HUES6 (cell line): ENCODE measurements at regions not wholly inside any gene's neighbourhood (a gene's known extent, or its start where the extent isn't known, plus 50 kb on each side); places are given as distances from the start of the nearest gene placed in this dataset.

ENCODE experiments used
- H3K27ac ChIP-seq: 2 replicates; pipeline ENCODE4 v1.7.0; 2013; ENCODE audit warnings: low read depth, mild to moderate bottlenecking, low read length, inconsistent platforms
- H3K27me3 ChIP-seq: 2 replicates; pipeline ENCODE4 v1.6.1; 2013; ENCODE audit warnings: low read length; ENCODE audit not compliant: control insufficient read depth, insufficient read depth
- H3K36me3 ChIP-seq: 2 replicates; pipeline ENCODE4 v1.6.1; 2013; ENCODE audit warnings: low read length; ENCODE audit not compliant: control insufficient read depth, insufficient read depth
- H3K4me1 ChIP-seq: 2 replicates; pipeline ENCODE4 v1.6.1; 2013; ENCODE audit warnings: low read length; ENCODE audit not compliant: control insufficient read depth, insufficient read depth
- H3K4me3 ChIP-seq: 2 replicates; pipeline ENCODE4 v1.5.1; 2013; ENCODE audit warnings: low read depth, low read length
- H3K9ac ChIP-seq: one replicate; pipeline ENCODE4 v1.6.1; 2013; ENCODE audit warnings: mild to moderate bottlenecking, low read length
- H3K9me3 ChIP-seq: 2 replicates; pipeline ENCODE4 v1.6.1; 2013; ENCODE audit warnings: low read depth, low read length; ENCODE audit not compliant: control insufficient read depth, insufficient read depth

DNA sequence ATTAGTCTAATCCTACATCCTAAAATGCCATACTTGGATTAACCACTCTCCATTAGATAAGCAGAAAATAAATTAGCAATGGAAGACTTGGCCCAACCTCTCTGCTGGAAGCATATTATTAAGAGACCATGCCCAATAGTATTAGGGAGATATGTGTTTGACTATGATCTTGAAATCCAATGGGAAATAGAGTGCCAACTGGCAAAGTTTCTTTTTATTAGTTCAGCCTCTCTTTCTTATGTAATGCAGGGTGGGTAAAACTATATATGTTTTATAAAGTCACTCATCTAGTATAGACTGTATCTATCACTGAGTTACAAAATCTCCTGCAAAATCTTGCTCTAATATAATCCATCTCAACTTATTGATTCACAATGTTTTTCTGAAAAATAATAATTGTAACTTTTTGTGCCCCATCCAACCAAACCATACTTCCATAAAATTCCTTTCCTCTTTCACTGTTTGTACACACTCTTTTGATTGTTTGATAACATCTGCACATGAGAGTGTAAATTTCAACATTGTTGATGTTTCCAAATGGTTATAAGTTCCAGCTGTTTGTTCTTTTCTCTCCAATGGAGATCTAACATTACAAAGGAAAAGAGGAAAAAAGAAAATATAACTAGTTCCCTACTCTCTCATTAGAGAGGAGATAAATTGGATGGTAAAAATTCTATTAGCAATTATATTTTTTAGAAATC is 408.1 kb upstream of the ADGRL2 start:
- no peak overlapping the region for H3K27ac ChIP-seq
- H3K9ac ChIP-seq, result no peak overlapping the region
- H3K4me3 ChIP-seq, result no peak overlapping the region
- H3K27me3 ChIP-seq, result no peaks in the 10 kb centered on the region
- no peaks in the 10 kb centered on the region for H3K4me1 ChIP-seq
- H3K9me3 ChIP-seq, result no peaks in the 10 kb centered on the region
- H3K36me3 ChIP-seq, result no peaks in the 10 kb centered on the region

DNA sequence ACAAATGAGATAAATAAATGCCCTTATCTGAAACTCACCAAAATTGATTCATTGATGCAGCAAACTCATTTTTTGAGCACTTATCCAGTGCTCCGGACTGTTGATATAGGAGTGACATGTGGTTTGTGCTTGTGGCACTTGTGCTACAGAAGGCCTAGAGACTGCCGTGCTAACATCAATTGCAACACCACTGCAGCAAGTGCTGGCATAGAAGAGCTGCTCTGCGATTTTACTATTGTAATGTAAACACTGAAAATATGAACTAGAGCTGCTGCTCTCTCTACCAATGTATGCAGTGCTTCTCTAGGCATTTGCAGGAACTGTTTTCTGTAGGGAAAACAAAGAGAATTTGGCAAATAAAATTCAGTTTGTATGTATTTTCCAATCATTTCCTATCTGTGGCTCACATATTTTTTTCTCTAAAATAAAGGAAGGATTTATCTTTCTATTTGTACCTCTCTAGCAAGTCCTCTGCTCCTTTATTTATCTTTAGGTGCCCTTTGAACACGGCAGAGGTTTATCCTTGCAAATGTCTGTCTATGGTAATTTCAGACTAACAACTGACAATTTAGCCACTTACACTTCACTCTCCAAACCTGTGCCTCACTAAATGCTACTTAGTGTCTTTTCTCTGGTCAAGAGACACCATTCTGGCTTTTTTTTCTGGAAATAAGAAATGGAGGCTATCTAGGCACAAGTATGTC is 409.5 kb upstream of the ADGRL2 start:
- H3K4me1 ChIP-seq, result no peaks in the 10 kb centered on the region
- H3K4me3 ChIP-seq, result no peak overlapping the region

DNA sequence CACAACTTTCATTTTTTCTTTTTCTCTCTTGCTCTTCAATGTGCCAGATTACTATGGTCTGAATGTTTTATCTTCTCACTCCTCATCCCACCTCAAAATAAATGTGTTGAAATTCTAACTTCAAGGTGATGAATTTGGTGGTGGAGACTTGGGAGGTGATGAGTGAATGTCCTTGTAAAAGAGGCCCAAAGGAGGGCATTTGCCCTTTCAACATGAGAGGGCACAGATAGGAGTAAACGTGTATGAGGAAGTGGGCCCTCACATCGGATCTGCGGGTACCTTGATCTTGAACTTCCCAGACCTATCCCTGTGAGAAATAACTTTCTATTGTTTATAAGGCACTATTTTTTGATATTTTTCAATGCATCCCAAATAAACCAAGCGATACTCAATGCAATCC is 412.3 kb upstream of the ADGRL2 start:
- Histone ChIP-seq H3K4me3 (no peak overlapping the region), H3K9me3 (no peaks in the 10 kb centered on the region), H3K27ac (no peak overlapping the region), H3K4me1 (no peaks in the 10 kb centered on the region), H3K9ac (no peak overlapping the region), H3K27me3 (no peaks in the 10 kb centered on the region), H3K36me3 (no peaks in the 10 kb centered on the region)

More for the DNA sequence above, 409.5 kb upstream of the ADGRL2 start:
- Histone ChIP-seq H3K27ac (no peak overlapping the region), H3K36me3 (no peaks in the 10 kb centered on the region), H3K27me3 (no peaks in the 10 kb centered on the region), H3K9ac (no peak overlapping the region), H3K9me3 (no peaks in the 10 kb centered on the region)

DNA sequence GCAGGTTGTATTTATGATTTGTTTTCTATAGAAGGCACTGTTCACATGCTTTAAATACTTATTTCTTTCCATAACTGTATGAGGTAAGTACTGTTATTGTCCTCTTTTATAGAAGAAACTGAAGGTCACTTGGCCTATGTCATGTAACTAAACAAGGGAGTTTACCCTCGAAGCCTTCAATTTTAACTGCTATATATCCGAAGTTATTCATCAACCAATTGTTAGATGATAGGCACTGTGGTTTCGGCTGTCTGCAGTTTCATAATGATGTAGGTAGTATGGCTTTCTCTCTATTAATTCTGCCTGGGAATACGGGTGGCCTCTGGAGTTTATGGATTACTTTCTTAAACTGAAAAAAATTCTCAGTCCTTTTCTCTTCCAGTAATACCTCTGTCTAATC is 413.3 kb upstream of the ADGRL2 start:
- Histone ChIP-seq H3K9ac (no peak overlapping the region), H3K27ac (no peak overlapping the region), H3K36me3 (no peaks in the 10 kb centered on the region), H3K4me3 (no peak overlapping the region), H3K27me3 (no peaks in the 10 kb centered on the region), H3K9me3 (no peaks in the 10 kb centered on the region), H3K4me1 (no peaks in the 10 kb centered on the region)

DNA sequence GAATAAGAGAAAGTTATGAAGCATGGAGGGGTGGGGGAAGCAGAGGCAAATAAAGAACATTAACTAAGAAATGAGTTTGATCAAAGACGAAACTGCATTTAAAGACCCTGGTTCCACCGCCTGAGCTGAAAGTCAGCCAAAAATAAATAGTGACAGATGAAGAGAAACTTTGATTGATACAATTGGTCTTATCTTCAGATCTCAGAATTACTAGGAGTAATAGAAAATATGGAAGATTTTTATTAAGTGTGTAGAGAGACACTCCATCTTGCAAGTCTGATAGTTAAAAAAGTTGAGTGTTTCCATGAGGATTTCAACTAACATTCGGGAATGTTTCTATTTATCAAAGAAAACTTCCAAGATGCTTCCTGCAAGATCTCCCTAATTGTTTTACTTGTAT is 418.2 kb upstream of the ADGRL2 start:
- no peaks in the 10 kb centered on the region for H3K27me3 ChIP-seq
- H3K4me1 ChIP-seq, result peaks cover 9% of the 10 kb centered on the region
- no peak overlapping the region for H3K27ac ChIP-seq
- no peak overlapping the region for H3K9ac ChIP-seq
- H3K36me3 ChIP-seq, result no peaks in the 10 kb centered on the region
- H3K9me3 ChIP-seq, result no peaks in the 10 kb centered on the region
- H3K4me3 ChIP-seq, result no peak overlapping the region

DNA sequence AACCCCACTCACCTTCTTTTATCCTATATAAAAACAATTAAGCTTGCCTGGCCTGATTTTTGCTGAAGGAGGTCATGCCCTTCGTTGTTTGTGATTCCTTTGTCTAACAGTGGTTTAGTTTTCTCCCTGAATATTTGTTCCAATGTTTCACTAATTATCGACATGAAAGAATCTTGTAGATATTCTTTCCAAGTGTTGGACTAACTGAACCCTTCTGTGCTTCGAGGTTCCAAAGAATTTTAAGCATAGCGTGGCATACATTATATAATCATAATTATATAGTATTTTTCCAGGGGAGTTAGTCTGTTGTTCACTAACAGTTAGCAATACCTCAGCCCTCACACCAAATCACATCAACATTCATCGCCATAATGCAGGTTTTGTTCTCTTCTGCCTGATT is 418.9 kb upstream of the ADGRL2 start:
- Histone ChIP-seq H3K27ac (no peak overlapping the region), H3K27me3 (no peaks in the 10 kb centered on the region), H3K4me1 (peaks cover 9% of the 10 kb centered on the region), H3K4me3 (no peak overlapping the region), H3K36me3 (no peaks in the 10 kb centered on the region), H3K9me3 (no peaks in the 10 kb centered on the region), H3K9ac (no peak overlapping the region)

DNA sequence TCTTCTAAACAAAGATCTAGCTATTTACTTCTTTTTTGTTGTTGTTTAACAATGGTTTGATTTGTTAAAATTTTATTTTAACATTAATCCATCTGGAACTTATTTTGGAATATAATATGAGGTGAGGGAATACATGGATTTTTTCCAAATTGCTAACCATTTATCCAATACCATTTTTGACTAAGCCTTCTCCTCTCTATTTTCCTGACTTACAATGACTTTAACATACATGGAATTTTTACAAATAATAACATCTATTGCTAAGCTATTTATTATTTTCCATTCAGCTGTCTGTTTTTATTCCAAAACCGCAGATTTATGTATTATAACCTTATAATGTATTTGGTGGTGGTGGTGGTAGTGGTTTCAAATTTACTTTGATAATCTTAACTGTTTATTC is 420.3 kb upstream of the ADGRL2 start:
- Histone ChIP-seq H3K9me3 (no peaks in the 10 kb centered on the region), H3K4me3 (no peak overlapping the region), H3K9ac (no peak overlapping the region), H3K36me3 (no peaks in the 10 kb centered on the region), H3K27me3 (no peaks in the 10 kb centered on the region), H3K27ac (no peak overlapping the region), H3K4me1 (peaks cover 9% of the 10 kb centered on the region)

DNA sequence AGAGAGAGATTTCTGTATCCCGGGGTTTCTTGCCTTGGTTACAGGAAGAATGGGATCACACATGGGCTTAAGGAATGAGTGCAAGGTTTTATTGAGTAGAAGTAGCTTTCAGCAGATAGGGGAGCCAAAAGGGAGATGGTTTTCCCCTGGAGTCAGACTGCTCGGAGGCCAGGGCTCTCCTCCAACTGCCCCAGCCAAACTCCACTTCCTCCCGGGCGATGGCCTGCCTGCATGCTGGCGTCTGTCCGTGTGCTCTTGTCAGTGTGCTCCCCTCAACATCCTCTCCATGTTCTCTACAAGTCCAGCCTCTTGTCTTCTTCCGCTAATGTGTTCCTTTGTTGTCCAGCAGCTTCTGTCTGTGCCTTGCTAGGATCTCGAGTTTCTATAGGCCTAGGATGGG is 421.3 kb upstream of the ADGRL2 start:
- Histone ChIP-seq H3K27me3 (no peaks in the 10 kb centered on the region), H3K4me1 (peaks cover 9% of the 10 kb centered on the region), H3K27ac (no peak overlapping the region), H3K4me3 (no peak overlapping the region), H3K9me3 (no peaks in the 10 kb centered on the region), H3K36me3 (no peaks in the 10 kb centered on the region), H3K9ac (no peak overlapping the region)

DNA sequence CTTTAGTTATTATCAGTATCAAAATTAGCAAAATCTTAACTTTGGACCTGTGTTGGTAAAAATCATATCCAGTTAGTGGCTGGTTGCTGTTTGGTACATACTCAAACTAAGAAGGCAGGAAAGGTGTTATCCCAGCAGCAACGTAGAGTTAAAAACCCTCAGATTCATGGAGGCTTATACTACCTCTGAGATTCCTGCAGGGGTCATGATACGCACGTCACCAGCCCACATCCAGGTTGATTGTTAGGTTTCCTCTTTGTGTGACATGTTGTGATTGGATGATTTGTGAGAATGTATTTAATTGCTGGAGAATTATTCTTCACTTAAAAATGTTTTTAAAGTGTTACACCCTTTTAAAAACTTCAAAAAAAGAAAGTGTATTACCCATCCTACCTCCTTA is 423.3 kb upstream of the ADGRL2 start:
- peaks cover 9% of the 10 kb centered on the region for H3K4me1 ChIP-seq
- no peaks in the 10 kb centered on the region for H3K9me3 ChIP-seq
- no peak overlapping the region for H3K27ac ChIP-seq
- H3K9ac ChIP-seq, result no peak overlapping the region
- H3K27me3 ChIP-seq, result no peaks in the 10 kb centered on the region
- H3K4me3 ChIP-seq, result no peak overlapping the region
- no peaks in the 10 kb centered on the region for H3K36me3 ChIP-seq

DNA sequence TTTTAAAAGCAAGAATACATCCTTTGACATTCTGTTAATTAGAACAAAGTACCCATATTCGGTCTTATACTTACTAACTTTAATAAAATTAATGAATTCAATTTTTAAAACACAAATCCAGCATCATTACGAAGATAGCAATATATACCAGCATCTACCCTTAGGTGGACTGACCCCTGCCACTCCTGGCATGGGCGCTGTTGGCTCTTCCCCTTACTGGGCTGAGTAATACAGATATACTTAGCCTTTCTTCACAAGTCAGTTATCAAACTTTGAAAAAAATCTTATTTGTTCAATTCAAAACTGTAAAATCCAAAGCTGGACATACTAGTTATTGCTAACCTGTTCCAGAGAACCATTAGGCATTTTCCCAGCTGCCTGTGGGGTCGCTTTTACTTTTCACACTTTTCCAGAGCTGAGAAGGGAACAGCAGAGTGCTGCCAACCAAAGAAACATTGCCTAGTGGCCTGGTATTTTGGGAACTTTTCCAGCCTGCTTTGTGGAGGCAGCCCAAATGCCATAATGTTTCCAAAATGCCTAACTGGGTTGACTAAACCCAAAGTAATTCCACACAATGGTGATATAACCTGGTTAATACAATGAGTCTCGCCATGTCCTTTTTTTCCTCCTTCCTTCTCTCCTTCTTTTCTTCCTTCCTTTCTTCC is 424.7 kb upstream of the ADGRL2 start:
- no peak overlapping the region for H3K9ac ChIP-seq
- no peaks in the 10 kb centered on the region for H3K27me3 ChIP-seq
- no peak overlapping the region for H3K27ac ChIP-seq
- H3K4me3 ChIP-seq, result no peak overlapping the region
- H3K4me1 ChIP-seq, result peaks cover 9% of the 10 kb centered on the region
- no peaks in the 10 kb centered on the region for H3K9me3 ChIP-seq
- H3K36me3 ChIP-seq, result no peaks in the 10 kb centered on the region

DNA sequence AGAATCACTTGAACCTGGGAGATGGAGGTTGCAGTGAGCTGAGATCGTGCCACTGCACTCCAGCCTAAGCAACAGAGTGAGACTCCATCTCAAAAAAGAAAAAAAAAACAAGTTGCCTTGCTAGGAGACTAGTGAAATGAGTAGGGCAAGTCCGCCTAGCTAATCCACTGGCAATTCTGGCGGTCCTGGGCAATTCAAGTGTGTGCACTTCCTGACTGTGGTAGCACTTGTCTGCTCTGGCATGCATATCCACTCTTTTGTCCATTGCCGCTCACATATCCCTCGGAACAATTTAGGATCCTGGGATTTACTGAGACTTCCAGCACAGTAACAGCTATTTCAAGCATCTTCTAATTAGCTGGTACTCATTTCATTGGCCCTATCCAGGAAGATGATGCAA is 426.3 kb upstream of the ADGRL2 start:
- peaks cover 8% of the 10 kb centered on the region for H3K4me1 ChIP-seq
- H3K36me3 ChIP-seq, result no peaks in the 10 kb centered on the region
- no peak overlapping the region for H3K27ac ChIP-seq
- H3K9ac ChIP-seq, result no peak overlapping the region
- no peaks in the 10 kb centered on the region for H3K27me3 ChIP-seq
- H3K4me3 ChIP-seq, result no peak overlapping the region
- no peaks in the 10 kb centered on the region for H3K9me3 ChIP-seq
